LoVo (cell line): ENCODE measurements at regions not wholly inside any gene's neighbourhood (a gene's known extent, or its start where the extent isn't known, plus 50 kb on each side); places are given as distances from the start of the nearest gene placed in this dataset.

ENCODE experiments used
- DNase-seq: peaks from one replicate; pipeline ENCODE4 v3.0.0-alpha.2; 2016; ENCODE audit warnings: low spot score

DNA sequence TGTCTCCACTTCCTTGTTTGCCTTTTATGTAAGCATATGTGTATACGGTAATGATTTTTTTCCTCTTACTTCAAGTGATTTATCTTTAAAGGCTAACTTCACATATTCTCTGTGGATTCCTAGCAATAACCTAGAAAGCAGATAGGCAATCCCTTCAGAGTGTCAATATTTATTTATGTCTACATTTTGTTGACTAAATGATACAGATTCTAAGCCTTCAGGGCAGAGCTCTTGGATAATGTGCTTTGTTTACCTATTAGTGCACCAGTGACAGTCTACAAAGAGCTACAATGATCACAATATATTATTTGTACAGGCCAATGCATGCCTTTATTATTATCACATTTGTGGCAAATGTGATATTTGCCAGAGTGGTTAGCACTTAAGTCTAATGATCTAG lies 406.2 kb downstream of the EFNB2 start:
- no peak for DNase-seq

DNA sequence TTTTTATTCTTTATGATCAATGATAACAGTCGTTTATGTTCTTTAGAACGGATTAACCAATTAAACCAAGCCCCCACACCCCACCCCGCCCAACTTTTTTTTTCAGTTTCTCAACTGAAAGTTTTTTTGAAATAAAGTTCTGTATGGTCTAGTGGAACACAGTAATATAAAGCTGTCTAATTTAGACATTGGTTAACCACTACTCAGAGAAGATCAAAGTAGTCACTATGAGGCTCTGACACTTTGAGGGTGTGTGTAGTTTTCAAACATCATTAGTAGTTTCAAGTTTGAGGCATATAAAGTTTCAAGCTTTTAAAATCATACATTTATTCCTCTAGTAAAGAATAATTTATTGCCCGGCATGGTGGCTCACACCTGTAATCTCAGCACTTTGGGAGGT lies 413.2 kb downstream of the EFNB2 start:
- no peak for DNase-seq

DNA sequence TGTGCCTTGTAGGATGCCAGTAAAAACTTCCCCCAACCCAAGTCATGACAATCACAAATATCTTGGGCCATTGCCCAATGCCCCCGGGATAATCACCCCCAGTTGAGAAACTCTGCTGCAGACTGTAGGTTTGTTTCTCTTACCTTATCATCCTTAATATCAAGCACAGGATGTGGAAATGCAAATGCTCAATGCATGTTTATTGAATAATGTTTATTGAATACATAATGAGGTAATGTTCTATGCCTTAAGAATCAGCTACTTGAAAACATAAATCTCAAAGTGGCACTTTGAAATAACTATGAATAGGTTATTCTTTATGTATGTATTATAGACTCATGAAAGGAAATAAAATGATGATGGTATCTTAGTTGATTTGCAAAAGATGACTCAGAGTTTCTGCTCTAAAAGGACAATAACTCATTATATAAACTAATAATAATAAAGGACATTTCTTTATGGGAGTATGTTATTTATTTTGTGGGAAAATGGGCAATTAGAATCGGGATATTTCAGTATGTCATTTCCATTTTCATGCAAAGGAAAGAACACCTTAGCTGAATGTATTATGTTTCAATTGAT lies 414.2 kb downstream of the EFNB2 start:
- DNase-seq: no peak

DNA sequence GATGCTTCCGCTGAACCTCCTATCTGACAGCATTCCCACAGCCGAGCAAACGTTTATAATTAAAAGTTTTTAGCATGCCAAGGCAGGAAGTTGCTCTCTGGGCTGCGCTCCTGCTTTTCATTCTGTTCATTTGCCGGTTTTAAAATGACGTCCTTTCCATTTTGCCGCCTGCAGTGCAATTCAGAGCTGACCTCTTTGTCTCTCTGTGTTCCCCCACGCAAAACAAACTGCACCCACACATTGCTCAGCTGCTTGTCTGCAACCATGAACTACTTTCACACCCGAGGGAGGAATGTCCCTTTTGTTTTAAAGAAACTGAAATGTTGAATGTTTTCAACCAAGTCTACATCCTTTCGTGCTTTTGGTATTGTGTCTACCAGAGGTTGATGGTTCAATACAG lies 416.5 kb downstream of the EFNB2 start:
- DNase-seq: no peak

DNA sequence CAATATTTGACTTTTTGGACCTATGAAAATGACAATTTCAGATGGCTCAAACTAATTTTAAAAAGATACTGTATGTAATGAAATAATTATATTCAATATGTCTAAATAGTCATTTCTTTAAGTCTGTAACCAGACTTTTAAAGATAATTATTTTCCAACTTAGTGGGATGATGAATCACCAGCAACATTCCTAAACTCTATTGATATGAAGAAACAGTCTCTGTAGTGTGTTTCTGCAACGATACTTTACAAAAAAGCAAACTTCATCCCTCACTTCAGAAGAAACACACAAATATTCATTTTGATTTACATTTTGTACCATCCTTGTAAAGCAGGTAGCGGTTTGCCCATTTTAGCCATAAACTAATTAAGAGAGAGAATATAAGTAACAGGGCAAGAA lies 417.4 kb downstream of the EFNB2 start:
- DNase-seq: no peak

DNA sequence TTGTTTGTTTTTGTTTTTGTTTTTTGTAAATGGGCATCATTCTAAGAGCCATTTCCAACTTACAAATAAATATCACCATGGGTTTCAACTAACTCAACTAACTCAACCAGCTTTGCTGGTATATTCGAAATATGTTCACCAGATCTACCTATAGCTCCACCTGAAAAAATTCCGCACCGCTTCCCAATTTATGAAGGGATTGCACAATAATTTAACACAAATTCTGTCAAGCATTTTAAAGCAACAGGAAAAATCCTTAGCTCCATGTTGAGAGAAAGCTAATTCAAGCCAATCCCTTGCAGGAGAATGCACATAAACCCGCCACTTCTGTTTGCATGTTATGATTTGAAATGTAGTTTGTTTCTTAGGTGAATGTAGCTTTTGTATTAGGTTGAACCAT lies 417.8 kb downstream of the EFNB2 start:
- no peak for DNase-seq

DNA sequence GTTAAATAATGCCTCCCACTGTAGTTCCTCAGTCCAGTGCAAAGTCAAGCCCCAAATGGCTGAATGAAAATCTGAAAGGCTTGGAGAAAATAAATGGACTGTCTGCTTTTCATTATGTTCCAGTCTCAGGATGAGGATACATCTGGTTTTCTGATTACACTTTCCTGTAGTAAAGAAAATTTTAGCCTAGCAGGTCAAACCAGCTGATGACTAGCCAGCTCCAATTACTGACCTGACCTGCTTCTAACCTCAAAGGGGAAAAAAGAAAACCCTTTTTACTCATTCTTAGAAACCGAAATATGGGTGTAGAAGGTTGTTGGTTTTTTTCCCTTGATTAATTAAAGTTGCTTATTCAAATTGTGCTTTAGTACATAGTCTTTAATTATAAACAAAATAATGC lies 418.4 kb downstream of the EFNB2 start:
- no peak for DNase-seq

DNA sequence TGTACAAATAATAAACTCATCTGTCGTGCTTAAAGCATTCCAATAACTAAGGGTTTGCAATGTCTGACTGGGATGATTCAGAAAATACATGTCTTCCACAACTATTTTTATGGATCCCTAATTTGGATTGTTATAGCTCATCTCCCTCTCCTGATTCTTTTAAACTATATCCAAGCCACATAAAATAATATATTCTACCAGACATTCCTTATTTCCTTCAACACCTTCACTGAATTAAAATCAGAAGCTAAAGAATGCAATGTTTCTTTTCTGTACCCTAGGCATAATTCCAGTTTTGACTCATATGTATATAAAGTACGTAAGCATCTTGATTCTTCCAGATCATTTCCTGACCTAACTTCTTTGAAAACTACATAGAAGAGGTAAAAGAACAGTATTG lies 420.4 kb downstream of the EFNB2 start:
- no peak for DNase-seq

DNA sequence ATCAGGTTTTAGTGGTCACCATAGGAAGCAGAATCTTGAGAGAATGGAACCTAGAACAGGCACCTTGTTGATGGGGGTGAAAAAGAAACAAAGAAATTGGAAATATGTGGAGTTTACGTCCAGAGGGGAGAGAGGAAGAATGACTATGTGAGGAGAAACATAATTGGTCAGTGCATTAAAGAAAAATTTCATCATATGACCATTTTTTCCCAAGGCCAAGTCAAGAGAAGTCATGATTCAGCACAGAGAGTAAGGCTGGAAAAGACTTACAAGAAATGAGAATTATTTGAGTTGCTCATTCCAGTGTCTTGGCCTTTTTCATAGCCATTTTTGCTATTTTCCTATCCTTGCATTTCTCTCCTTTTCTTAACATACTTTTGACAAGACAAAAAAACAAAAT lies 421.7 kb downstream of the EFNB2 start:
- DNase-seq: no peak

DNA sequence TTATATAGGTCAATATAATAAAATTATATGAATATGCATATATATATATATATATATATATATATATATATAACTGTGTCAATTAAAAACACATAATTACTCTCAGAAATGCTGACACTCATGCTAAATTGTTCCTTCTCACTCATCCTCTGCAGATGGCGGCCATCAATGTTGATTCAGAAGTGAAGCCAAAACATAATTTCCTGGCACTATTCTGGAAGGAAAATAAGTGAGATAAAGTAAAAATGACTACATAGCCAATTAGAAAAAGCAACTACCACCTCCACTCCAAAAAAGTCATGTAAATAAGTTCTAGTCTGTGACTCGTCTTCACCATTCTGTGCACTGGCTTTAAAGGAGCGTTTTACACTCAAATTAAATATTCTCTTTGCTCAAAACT lies 423.3 kb downstream of the EFNB2 start:
- no peak for DNase-seq

DNA sequence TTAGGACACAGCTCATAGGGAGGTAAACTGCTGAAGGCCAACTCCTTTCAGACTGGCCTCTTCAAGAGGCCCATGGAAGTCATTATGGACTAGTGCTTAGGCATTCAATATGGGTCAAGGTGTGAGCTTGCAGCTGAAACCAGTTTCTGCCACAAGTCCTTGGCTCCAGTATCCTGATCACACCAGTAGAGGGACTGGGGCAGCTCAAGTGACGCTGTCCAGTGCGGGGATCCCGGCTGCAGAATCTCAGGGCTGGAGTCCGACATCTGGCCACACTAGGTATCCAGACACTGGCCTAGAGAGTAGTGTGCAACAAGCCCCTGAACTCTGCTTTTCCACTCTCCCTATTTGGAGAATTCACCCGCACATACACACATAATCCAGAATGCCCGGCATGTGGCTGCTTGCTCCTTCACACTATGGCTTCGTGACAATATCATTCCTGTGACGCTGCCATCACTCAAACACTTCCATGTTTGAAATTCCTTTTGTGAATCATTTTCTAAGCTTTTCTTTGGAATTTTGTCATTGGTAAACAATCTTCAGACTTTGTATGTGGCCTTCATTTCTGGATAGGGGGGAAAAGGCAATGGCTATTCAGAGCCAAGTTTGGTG lies 425.1 kb downstream of the EFNB2 start:
- DNase-seq: no peak

DNA sequence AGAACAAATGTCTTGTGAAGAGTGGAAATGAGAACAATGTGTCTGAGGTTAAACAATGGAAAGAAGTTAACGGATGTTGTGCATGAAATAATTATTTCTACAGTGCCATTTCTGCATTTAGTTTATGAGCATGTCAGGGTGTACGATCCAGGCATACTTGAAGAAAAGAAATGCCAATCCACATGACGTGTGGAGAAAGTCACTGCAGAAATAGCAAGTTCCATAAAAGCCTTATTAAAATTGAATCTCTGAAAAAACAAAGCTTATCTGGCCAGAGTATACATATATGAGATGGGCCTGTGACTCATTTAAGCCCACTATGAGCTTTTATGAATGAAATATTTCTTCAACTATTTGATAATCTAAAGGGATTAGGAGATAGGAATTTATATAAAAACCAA lies 426.1 kb downstream of the EFNB2 start:
- DNase-seq: no peak

DNA sequence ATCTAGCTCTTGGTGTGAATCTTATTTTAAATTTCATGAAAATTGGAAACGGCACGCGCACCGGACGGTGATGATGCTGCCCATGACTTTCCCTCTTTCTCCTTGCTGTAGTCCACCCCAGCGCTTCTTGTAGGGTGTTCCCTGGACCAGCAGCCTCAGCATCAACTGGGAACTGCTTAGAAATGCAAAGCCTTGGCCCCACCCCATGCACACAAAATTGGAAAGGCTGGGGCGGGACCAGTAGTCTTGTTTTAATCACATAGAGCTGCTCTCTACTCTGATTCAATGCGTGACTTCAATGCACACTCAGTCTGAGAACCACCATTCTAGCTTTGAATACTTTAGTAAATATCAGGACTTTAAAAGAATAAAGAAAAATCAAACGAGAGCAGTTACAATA lies 427.1 kb downstream of the EFNB2 start:
- no peak for DNase-seq

DNA sequence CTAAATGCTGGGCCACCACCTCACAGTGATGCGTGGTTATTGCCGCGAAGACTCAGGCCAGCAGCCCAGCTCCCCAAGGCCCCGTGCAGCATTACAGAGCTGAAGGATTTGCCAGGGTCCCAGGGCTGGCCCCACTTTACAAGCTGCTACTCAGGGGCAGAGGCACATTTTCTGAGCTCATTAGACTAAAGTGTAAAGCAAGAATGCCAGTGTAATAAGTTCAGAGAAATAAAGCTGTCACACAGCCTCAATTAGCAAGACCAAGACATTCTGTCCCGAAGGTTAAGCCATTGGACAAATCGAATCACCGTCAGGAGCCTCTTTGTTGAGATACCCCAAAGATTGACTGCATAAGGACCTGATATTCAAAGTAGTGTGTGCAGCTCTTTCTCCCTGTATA lies 428.4 kb downstream of the EFNB2 start:
- no peak for DNase-seq

DNA sequence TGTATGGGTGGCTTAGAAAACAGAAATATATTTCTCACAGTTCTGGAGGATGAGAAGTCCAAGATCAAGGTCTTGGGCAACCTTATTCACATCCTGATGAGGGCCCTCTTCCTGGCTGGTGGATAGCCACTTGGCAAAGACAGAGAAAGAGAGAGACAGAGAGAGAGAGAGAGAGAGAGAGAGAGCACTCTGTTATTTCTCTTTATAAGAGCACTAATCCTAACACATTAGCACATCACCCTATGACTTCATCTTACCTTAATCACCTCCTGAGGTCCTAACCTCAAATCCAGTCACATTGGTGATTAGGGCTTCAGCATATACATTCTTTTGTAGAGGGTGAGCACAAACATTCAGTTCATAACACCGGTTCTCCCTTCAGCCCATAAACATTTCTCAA lies 430.3 kb downstream of the EFNB2 start:
- DNase-seq: no peak

DNA sequence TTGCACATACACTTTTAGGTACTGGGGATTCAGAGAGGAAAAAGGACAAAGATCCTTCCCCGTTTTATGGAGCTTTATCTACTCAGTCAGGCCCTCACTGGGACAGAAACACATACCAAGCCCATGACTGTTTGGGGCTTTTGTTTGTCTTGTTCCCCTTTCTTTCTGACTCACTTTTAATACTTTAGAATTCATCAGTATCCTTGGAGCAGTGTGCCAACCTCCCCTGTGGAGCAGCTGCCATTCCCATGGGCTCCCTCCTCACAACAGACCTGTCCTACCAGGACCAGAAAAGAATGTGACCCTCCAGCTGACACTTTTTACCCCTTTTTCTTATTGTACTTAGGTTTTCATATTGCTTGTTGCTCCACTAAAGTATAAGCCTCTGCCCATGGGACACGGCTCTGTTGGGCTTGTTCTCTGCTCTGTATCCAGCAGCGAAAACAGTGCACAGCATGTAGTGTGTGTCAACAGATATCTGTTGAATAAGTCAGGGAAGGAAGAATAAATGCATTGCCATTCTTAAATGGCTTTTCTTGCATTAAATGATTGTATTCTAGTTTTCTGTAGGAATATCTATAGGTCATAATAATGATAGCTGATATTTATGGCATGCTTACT lies 431.1 kb downstream of the EFNB2 start:
- DNase-seq: peak; percentile 90

DNA sequence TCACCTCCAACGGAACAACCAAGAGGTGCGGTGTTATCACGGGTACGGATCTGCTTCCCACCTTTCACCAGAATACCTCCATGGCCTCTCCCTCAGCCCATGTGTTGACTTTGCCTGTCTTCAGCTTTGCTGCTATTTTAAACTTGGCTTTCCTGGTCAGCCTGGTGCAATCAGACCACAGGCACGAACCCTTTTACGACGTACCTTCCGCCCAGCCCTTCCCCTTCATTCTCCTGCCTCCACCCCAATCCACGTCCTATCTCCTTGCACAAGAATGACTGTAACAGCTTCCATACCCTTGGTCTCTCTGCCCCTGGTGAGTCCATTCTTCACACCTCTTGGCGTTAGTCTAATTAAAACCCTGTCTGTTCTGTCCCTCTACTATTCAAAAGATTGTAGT lies 431.7 kb downstream of the EFNB2 start:
- peak; percentile 92 for DNase-seq

DNA sequence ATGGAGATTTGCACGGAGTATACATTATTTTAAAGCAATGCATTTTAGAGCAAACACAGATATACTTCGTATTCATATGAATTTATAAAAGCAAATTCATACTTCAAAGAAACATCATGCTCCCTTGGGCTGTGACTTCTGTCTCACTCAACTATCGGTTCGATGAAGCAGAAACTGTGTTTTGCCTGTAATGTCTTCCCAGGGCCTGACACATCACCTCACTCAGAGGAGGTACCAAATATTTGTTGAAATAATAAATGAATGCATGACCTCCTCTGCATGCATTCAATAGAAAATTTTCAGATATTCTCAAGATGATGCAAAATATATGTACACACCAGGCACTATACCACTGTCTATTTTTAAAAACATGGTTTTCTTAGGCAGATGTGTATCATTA lies 432.7 kb downstream of the EFNB2 start:
- no peak for DNase-seq

DNA sequence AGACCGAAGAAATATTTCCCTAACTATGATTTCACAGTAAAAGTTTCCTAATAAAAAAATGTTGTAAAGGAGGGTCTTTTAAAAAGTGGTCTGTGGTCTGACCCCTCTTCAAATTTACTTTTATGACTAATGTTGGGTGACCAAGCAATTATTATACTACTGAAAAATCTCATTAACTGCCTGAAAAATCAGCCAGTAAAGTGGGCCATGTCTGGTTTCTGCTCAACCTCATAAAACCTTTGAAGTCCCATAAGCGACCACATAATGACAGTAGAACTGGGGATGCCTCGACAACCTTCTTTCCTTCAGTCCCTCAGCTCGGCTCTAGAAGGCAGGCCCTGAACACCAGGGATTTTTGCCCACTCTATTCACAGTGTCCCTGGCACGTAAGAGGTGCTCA lies 434.3 kb downstream of the EFNB2 start:
- DNase-seq: peak; percentile 45

DNA sequence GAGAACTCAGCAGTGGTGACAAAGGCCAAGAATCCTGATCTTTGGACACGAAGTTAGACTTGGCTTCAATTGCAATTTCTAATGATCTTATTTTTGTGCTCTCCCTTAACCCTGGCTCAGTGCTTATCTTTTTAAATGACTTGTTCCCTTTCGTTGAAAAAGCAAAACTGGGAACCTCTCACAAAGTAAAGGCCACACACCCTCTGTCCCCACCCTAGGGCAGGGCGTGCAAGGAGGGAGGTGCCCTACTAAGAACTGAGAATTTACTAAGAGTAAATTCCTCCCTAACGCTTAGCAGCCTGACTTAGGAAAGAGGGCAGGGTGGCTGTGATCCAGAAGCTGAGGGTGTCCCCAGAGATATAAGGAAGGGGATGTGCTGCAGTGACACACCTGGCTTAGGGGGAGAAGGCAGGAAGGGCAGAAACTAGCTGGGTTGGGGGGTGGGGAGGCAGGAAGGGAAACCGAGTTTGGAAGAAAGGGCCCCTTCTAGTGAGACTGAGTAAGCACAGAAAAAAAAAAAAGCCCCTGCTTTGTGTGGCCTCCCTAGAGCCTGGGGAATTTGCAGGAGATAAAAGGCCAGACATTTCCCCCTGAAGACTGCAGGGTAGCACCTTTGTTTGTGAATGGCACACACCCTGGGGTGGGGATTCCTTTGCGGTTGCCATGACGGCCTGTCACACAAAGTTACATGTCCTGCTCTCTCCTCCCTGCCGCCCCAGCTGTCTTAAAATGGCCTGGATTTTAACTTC lies 435.1 kb downstream of the EFNB2 start:
- peak; percentile 92 for DNase-seq

DNA sequence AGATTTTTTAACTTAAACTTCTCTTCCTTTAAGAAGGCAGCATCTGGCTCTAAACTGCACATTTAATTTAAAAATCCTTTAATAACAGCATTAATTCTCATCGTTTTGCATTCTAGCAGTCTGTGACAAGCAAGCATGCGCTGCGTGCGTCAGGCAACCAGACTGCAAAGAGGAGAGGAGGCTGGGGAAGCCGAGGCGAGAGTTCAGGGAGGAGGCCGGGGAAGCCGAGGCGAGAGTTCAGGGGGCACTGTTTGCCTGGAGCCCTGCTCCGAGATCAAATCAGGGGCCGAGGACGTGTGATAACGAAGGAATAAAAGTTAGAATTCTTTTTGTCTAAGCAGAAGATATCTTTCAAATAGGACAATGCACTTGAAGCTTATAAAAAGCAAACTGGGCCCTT lies 435.7 kb downstream of the EFNB2 start:
- no peak for DNase-seq

DNA sequence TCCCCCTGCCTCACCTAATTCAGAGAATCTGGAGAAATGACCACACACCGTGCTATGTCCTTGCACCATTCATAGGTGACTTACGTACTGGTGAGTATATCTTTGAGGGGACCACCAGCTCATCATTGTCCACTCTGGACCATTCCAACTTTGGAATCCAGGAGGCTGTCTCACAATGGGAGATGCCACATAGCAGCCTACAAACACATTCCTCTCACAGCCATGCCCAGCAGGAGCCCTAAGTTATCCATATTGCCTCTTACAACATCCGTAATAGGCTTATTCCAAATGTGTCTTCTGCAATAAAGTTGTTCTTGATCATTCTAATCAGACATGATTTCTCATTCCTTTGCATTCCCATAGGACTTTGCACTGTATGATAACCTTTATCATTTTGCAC lies 436.7 kb downstream of the EFNB2 start:
- no peak for DNase-seq

DNA sequence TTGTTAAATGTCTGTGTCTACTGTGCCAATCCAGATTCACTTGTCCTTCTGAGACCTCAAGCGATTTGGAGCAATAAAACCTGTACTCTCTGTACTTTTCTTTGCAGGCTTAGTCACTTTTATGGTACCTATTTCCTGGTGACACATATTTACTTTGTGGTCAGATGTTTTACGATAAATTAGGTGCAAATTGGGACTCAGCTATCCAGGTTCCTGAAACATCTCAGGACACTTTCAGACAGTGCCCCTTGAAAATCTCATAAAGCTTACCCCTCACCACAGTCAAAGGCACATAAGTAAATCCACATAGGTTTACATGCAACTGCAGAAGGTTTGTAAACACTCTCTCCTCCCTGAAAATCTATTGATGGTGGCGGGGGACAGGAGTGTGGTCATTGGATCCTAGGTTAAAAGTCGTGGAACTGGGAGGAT lies 438.8 kb downstream of the EFNB2 start:
- peak; percentile 94 for DNase-seq
